ENCODE measurements at regions not wholly inside any gene's neighbourhood (a gene's known extent, or its start where the extent isn't known, plus 50 kb on each side); places are given as distances from the start of the nearest gene placed in this dataset.

GRCh38 chr4:11543706-11544105 lies 115.0 kb upstream of the HS3ST1 start:
- H3K4me1 ChIP-seq (ENCODE audit: control insufficient read depth in 1 of 2, low read depth in 2 of 2): peaks cover 0 to 4% of the 10 kb centered on the region in 2 donors
- H3K27me3 ChIP-seq (replicated peaks; ENCODE audit: insufficient read depth): no peaks in the 10 kb centered on the region
- TF ChIP-seq CTCF (IDR thresholded peaks at IDR 0.05): no peak
- DNase-seq (ENCODE audit: low spot score): no peak
- peak overlapping the region in 1 of 2 donors; percentile 34 for H3K27ac ChIP-seq
- H3K9me3 ChIP-seq: no peaks in the 10 kb centered on the region
- H3K4me3 ChIP-seq: no peak overlapping the region
- H3K36me3 ChIP-seq: no peaks in the 10 kb centered on the region
- ATAC-seq (ENCODE audit: insufficient number of reproducible peaks, low FRiP score, low read depth): no peak

GRCh38 chr4:11542952-11543351 lies 114.3 kb upstream of the HS3ST1 start:
- H3K4me3 ChIP-seq: no peak overlapping the region
- peak overlapping the region in 1 of 2 donors; percentile 34 for H3K27ac ChIP-seq
- no peaks in the 10 kb centered on the region for H3K9me3 ChIP-seq
- ATAC-seq (ENCODE audit: insufficient number of reproducible peaks, low FRiP score, low read depth): no peak
- no peaks in the 10 kb centered on the region for H3K27me3 ChIP-seq (replicated peaks; ENCODE audit: insufficient read depth)
- H3K36me3 ChIP-seq: no peaks in the 10 kb centered on the region
- peaks cover 0 to 4% of the 10 kb centered on the region in 2 donors for H3K4me1 ChIP-seq (ENCODE audit: control insufficient read depth in 1 of 2, low read depth in 2 of 2)
- DNase-seq (ENCODE audit: low spot score): no peak
- no peak for TF ChIP-seq CTCF (IDR thresholded peaks at IDR 0.05)

GRCh38 chr4:11537846-11538245 lies 109.2 kb upstream of the HS3ST1 start:
- no peak for ATAC-seq (ENCODE audit: insufficient number of reproducible peaks, low FRiP score, low read depth)

GRCh38 chr4:11535333-11535732 lies 106.6 kb upstream of the HS3ST1 start:
- Histone ChIP-seq H3K27ac (no peak overlapping the region), H3K36me3 (no peaks in the 10 kb centered on the region), H3K9me3 (no peaks in the 10 kb centered on the region), H3K27me3 (replicated peaks; ENCODE audit: insufficient read depth) (no peaks in the 10 kb centered on the region), H3K4me1 (ENCODE audit: control insufficient read depth in 1 of 2, low read depth in 2 of 2) (no peaks in the 10 kb centered on the region), H3K4me3 (no peak overlapping the region)
- ATAC-seq (ENCODE audit: insufficient number of reproducible peaks, low FRiP score, low read depth) (no peak), DNase-seq (ENCODE audit: low spot score) (no peak)
- TF ChIP-seq CTCF (IDR thresholded peaks at IDR 0.05): no peak

More at GRCh38 chr4:11537846-11538245, 109.2 kb upstream of the HS3ST1 start:
- no peaks in the 10 kb centered on the region for H3K36me3 ChIP-seq
- no peak overlapping the region for H3K27ac ChIP-seq
- no peaks in the 10 kb centered on the region for H3K9me3 ChIP-seq
- no peaks in the 10 kb centered on the region for H3K27me3 ChIP-seq (replicated peaks; ENCODE audit: insufficient read depth)
- no peak for TF ChIP-seq CTCF (IDR thresholded peaks at IDR 0.05)
- H3K4me3 ChIP-seq: no peak overlapping the region
- H3K4me1 ChIP-seq (ENCODE audit: control insufficient read depth in 1 of 2, low read depth in 2 of 2): no peaks in the 10 kb centered on the region
- no peak for DNase-seq (ENCODE audit: low spot score)

- DNase-seq (ENCODE audit: low spot score) (no peak), ATAC-seq (ENCODE audit: insufficient number of reproducible peaks, low FRiP score, low read depth) (no peak)
- TF ChIP-seq CTCF (IDR thresholded peaks at IDR 0.05): no peak
Measured at GRCh38 chr4:11534623-11535302, 106.1 kb upstream of the HS3ST1 start.

More at GRCh38 chr4:11534623-11535302, 106.1 kb upstream of the HS3ST1 start:
- no peak overlapping the region for H3K27ac ChIP-seq
- no peak overlapping the region for H3K4me3 ChIP-seq
- no peaks in the 10 kb centered on the region for H3K9me3 ChIP-seq
- H3K36me3 ChIP-seq: no peaks in the 10 kb centered on the region
- H3K27me3 ChIP-seq (replicated peaks; ENCODE audit: insufficient read depth): no peaks in the 10 kb centered on the region
- no peaks in the 10 kb centered on the region for H3K4me1 ChIP-seq (ENCODE audit: control insufficient read depth in 1 of 2, low read depth in 2 of 2)
